GM12872 (cell line): ENCODE measurements at regions not wholly inside any gene's neighbourhood (a gene's known extent, or its start where the extent isn't known, plus 50 kb on each side); places are given as distances from the start of the nearest gene placed in this dataset.

Experiments used
- CTCF ChIP-seq: IDR thresholded peaks from 3 replicates; pipeline ENCODE4 v1.5.1; 2011; ENCODE audit warnings: low read depth, mild to moderate bottlenecking, low read length, moderate library complexity; ENCODE audit not compliant: insufficient read depth

GRCh38 chr10:44650691-44651661 lies 260.2 kb upstream of the TMEM72 start:
- TF ChIP-seq CTCF: no peak

GRCh38 chr10:44651834-44652233 lies 259.3 kb upstream of the TMEM72 start:
- TF ChIP-seq CTCF: no peak

GRCh38 chr10:44659320-44659719 lies 251.8 kb upstream of the TMEM72 start:
- no peak for TF ChIP-seq CTCF

- TF ChIP-seq CTCF: no peak
Observed at GRCh38 chr10:44660271-44660670, 250.9 kb upstream of the TMEM72 start.

- TF ChIP-seq CTCF: no peak
Observed at GRCh38 chr10:44662051-44662450, 249.1 kb upstream of the TMEM72 start.

GRCh38 chr10:44668336-44668735 lies 242.8 kb upstream of the TMEM72 start:
- TF ChIP-seq CTCF: no peak

- no peak for TF ChIP-seq CTCF
Observed at GRCh38 chr10:44671319-44671718, 239.8 kb upstream of the TMEM72 start.
